Cardiac muscle cell (in vitro differentiated cells and primary cell): ENCODE measurements at regions not wholly inside any gene's neighbourhood (a gene's known extent, or its start where the extent isn't known, plus 50 kb on each side); places are given as distances from the start of the nearest gene placed in this dataset.

Source experiments
- DNase-seq, 2 donors: peaks; one replicate each; pipeline versions ENCODE4 v3.0.0 to v3.0.0-alpha.2; 2010 to 2017; ENCODE audit warnings: low read depth in 1 of 2, low spot score in 1 of 2
- H3K27ac ChIP-seq: fragments of 200-600 bp; sonication (generic); 2 replicates; pipeline ENCODE4 v1.5.1; 2016
- H3K27me3 ChIP-seq: fragments of 200-600 bp; sonication (generic); 2 replicates; pipeline ENCODE4 v1.6.0; 2016; ENCODE audit warnings: control low read depth
- H3K36me3 ChIP-seq: fragments of 200-600 bp; sonication (generic); 2 replicates; pipeline ENCODE4 v1.5.1; 2016; ENCODE audit warnings: control low read depth
- H3K4me1 ChIP-seq: fragments of 200-600 bp; sonication (generic); 2 replicates; pipeline ENCODE4 v1.8.1; 2017; ENCODE audit warnings: low read depth, mild to moderate bottlenecking, mixed run types
- H3K4me3 ChIP-seq: fragments of 200-600 bp; sonication (generic); 2 replicates; pipeline ENCODE4 v1.5.1; 2016; ENCODE audit warnings: mild to moderate bottlenecking
- H3K9me3 ChIP-seq: fragments of 200-600 bp; sonication (generic); 2 replicates; pipeline ENCODE4 v1.5.1; 2017; ENCODE audit warnings: low read depth, mild to moderate bottlenecking, control low read depth
- CTCF ChIP-seq: IDR thresholded peaks from 2 replicates; pipeline ENCODE4 v1.5.1; 2012; ENCODE audit warnings: low read depth, mild to moderate bottlenecking, low read length

- no peak for TF ChIP-seq CTCF
- Histone ChIP-seq H3K4me1 (peaks cover 10% of the 10 kb centered on the region), H3K36me3 (no peaks in the 10 kb centered on the region), H3K9me3 (no peaks in the 10 kb centered on the region), H3K27me3 (no peaks in the 10 kb centered on the region), H3K27ac (no peak overlapping the region), H3K4me3 (no peak overlapping the region)
- DNase-seq: no peak
These were observed 249.7 kb downstream of the AHR start for GRCh38 chr7:17548014-17548653.

GRCh38 chr7:17549406-17549805, 251.0 kb downstream of the AHR start:
- Histone ChIP-seq H3K4me3 (no peak overlapping the region), H3K27me3 (no peaks in the 10 kb centered on the region), H3K4me1 (peaks cover 10% of the 10 kb centered on the region), H3K27ac (no peak overlapping the region), H3K36me3 (no peaks in the 10 kb centered on the region), H3K9me3 (no peaks in the 10 kb centered on the region)
- TF ChIP-seq CTCF: no peak
- no peak for DNase-seq

- DNase-seq: no peak
These were observed 253.9 kb downstream of the AHR start for GRCh38 chr7:17552373-17552772.

GRCh38 chr7:17552952-17553351, 254.5 kb downstream of the AHR start:
- no peak for TF ChIP-seq CTCF
- H3K36me3 ChIP-seq: no peaks in the 10 kb centered on the region
- no peaks in the 10 kb centered on the region for H3K9me3 ChIP-seq
- no peak for DNase-seq
- H3K4me1 ChIP-seq: peaks cover 5% of the 10 kb centered on the region
- no peak overlapping the region for H3K27ac ChIP-seq
- H3K27me3 ChIP-seq: no peaks in the 10 kb centered on the region
- no peak overlapping the region for H3K4me3 ChIP-seq

More at GRCh38 chr7:17552373-17552772, 253.9 kb downstream of the AHR start:
- Histone ChIP-seq H3K27ac (no peak overlapping the region), H3K9me3 (no peaks in the 10 kb centered on the region), H3K36me3 (no peaks in the 10 kb centered on the region), H3K4me3 (no peak overlapping the region), H3K27me3 (no peaks in the 10 kb centered on the region), H3K4me1 (peaks cover 5% of the 10 kb centered on the region)
- no peak for TF ChIP-seq CTCF

- no peak overlapping the region for H3K27ac ChIP-seq
- H3K36me3 ChIP-seq: no peaks in the 10 kb centered on the region
- H3K4me1 ChIP-seq: peaks cover 5% of the 10 kb centered on the region
- no peak for TF ChIP-seq CTCF
- H3K4me3 ChIP-seq: no peak overlapping the region
- H3K27me3 ChIP-seq: no peaks in the 10 kb centered on the region
- DNase-seq: no peak
- H3K9me3 ChIP-seq: no peaks in the 10 kb centered on the region
These were observed 256.0 kb downstream of the AHR start for GRCh38 chr7:17554341-17555015.
